ENCODE measurements at regions not wholly inside any gene's neighbourhood (a gene's known extent, or its start where the extent isn't known, plus 50 kb on each side); places are given as distances from the start of the nearest gene placed in this dataset.

DNA sequence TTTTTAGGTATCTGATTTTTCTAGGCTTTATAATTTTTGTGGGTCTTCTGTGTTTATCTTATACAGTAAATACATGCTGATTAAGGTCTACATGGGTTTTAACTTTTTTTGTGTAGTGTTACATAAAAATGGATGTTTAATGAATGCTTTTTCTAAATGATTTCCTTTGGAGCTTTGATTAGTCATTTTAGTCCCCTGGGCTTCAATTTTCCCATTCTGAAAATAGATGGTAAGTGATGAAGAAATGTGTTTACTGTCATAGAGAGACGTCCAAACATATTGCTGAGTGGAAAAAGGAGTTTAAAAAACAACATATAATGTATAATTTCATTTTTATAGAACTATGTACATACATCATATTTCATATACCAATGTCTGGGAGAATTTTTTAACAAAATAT is 140.9 kb upstream of the HMCN1 start:
- TF ChIP-seq CTCF (IDR thresholded peaks at IDR 0.05 in 8 of 11, conservative IDR thresholded peaks at IDR 0.05 in 3 of 11) (no peak), POLR2A (IDR thresholded peaks at IDR 0.05) (no peak)
